ENCODE measurements at regions not wholly inside any gene's neighbourhood (a gene's known extent, or its start where the extent isn't known, plus 50 kb on each side); places are given as distances from the start of the nearest gene placed in this dataset.

DNA sequence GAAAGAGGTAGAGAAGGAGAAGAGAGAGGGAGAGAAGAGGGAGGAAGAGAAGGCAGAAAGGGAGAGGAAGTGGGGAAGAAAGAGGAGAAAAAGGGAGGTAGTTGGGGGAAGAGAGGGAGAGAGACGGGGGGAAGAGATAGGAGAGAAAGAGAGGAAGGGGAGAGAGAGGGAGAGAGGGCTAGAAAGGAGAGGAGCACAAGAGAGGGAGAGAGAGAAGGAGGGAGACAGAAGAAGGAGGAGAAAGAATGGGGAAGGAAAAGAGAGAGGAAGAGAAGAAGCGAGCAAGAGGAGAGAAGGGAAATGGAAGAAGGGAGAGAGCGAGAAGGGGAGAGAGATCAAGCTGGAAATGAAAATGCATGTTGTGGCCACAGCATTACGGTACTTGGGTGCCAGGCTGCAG is 1368.4 kb upstream of the TMEM132C start:
- Histone ChIP-seq H3K4me1 (ENCODE audit: control insufficient read depth in 2 of 3, insufficient read depth in 2 of 3, low read depth in 1 of 3, low read length in 3 of 3) (no peaks in the 10 kb centered on the region), H3K27ac (ENCODE audit: low read depth in 2 of 2, low read length in 2 of 2) (no peak overlapping the region), H3K27me3 (ENCODE audit: control insufficient read depth, insufficient read depth, low read length) (no peaks in the 10 kb centered on the region), H3K9me3 (ENCODE audit: control insufficient read depth in 2 of 3, insufficient read depth in 1 of 3, low read length in 3 of 3) (no peaks in the 10 kb centered on the region), H3K4me3 (ENCODE audit: low read length in 3 of 3) (no peak overlapping the region), H3K9ac (ENCODE audit: low read length in 3 of 3) (no peak overlapping the region), H3K36me3 (ENCODE audit: control insufficient read depth in 2 of 3, insufficient read depth in 3 of 3, low read length in 3 of 3) (no peaks in the 10 kb centered on the region)
- intact Hi-C loops (cut with DNase I) = no loop called here
- no peak for DNase-seq
- FAIRE-seq = no peak
- TF ChIP-seq CTCF (IDR thresholded peaks at IDR 0.05; ENCODE audit: borderline replicate concordance, extremely low read depth, insufficient read depth) = no peak

- H3K27ac ChIP-seq (ENCODE audit: low read depth in 2 of 2, low read length in 2 of 2) = no peak overlapping the region
- H3K9me3 ChIP-seq (ENCODE audit: control insufficient read depth in 2 of 3, insufficient read depth in 1 of 3, low read length in 3 of 3) = no peaks in the 10 kb centered on the region
- intact Hi-C loops (cut with DNase I) = no loop called here
- H3K4me1 ChIP-seq (ENCODE audit: control insufficient read depth in 2 of 3, insufficient read depth in 2 of 3, low read depth in 1 of 3, low read length in 3 of 3) = no peaks in the 10 kb centered on the region
- DNase-seq (no peak), FAIRE-seq (no peak)
- no peak for TF ChIP-seq CTCF (IDR thresholded peaks at IDR 0.05; ENCODE audit: borderline replicate concordance, extremely low read depth, insufficient read depth)
- no peak overlapping the region for H3K4me3 ChIP-seq (ENCODE audit: low read length in 3 of 3)
- H3K27me3 ChIP-seq (ENCODE audit: control insufficient read depth, insufficient read depth, low read length) = no peaks in the 10 kb centered on the region
- no peaks in the 10 kb centered on the region for H3K36me3 ChIP-seq (ENCODE audit: control insufficient read depth in 2 of 3, insufficient read depth in 3 of 3, low read length in 3 of 3)
- no peak overlapping the region for H3K9ac ChIP-seq (ENCODE audit: low read length in 3 of 3)
Measured at GRCh38 chr12:126899926-126900792, 1366.8 kb upstream of the TMEM132C start.

GRCh38 chr12:126903027-126903876 is 1363.7 kb upstream of the TMEM132C start:
- FAIRE-seq = no peak
- TF ChIP-seq CTCF (IDR thresholded peaks at IDR 0.05; ENCODE audit: borderline replicate concordance, extremely low read depth, insufficient read depth) = no peak

More at GRCh38 chr12:126903027-126903876, 1363.7 kb upstream of the TMEM132C start:
- DNase-seq = no peak
- Histone ChIP-seq H3K27ac (ENCODE audit: low read depth in 2 of 2, low read length in 2 of 2) (no peak overlapping the region), H3K4me1 (ENCODE audit: control insufficient read depth in 2 of 3, insufficient read depth in 2 of 3, low read depth in 1 of 3, low read length in 3 of 3) (no peaks in the 10 kb centered on the region), H3K9me3 (ENCODE audit: control insufficient read depth in 2 of 3, insufficient read depth in 1 of 3, low read length in 3 of 3) (peaks cover 0 to 2% (median 0%) of the 10 kb centered on the region in 3 donors), H3K36me3 (ENCODE audit: control insufficient read depth in 2 of 3, insufficient read depth in 3 of 3, low read length in 3 of 3) (no peaks in the 10 kb centered on the region), H3K4me3 (ENCODE audit: low read length in 3 of 3) (no peak overlapping the region), H3K27me3 (ENCODE audit: control insufficient read depth, insufficient read depth, low read length) (no peaks in the 10 kb centered on the region), H3K9ac (ENCODE audit: low read length in 3 of 3) (no peak overlapping the region)
- intact Hi-C loops (cut with DNase I) = no loop called here
